ENCODE measurements at regions not wholly inside any gene's neighbourhood (a gene's known extent, or its start where the extent isn't known, plus 50 kb on each side); places are given as distances from the start of the nearest gene placed in this dataset.

GRCh38 chr9:80282766-80283165, 711.0 kb downstream of the TLE4 start:
- 37% methylated on average over 3 of the region's 3 CpGs for WGBS

GRCh38 chr9:80259079-80259478, 687.3 kb downstream of the TLE4 start:
- no peak overlapping the region for H3K4me3 ChIP-seq
- DNase-seq (ENCODE audit: extremely low spot score): no peak
- peaks cover 0 to 24% (median 9%) of the 10 kb centered on the region in 4 donors for H3K9me3 ChIP-seq
- TF ChIP-seq POLR2A (IDR thresholded peaks at IDR 0.05; ENCODE audit: low read depth) (no peak), POLR2AphosphoS5 (IDR thresholded peaks at IDR 0.05) (no peak), EP300 (IDR thresholded peaks at IDR 0.05) (no peak), CTCF (IDR thresholded peaks at IDR 0.05) (no peak)
- no peaks in the 10 kb centered on the region for H3K4me1 ChIP-seq
- no peak overlapping the region for H3K27ac ChIP-seq (replicated peaks in 1 of 4)
- no peaks in the 10 kb centered on the region for H3K36me3 ChIP-seq
- H3K27me3 ChIP-seq: no peaks in the 10 kb centered on the region
- intact Hi-C loops (cut with DNase I): no loop called here
- 56% methylated on average over 2 of the region's 2 CpGs for WGBS

More at GRCh38 chr9:80282766-80283165, 711.0 kb downstream of the TLE4 start:
- Histone ChIP-seq H3K4me1 (no peaks in the 10 kb centered on the region), H3K27me3 (no peaks in the 10 kb centered on the region), H3K27ac (replicated peaks in 1 of 4) (no peak overlapping the region), H3K36me3 (no peaks in the 10 kb centered on the region), H3K9me3 (no peaks in the 10 kb centered on the region), H3K4me3 (no peak overlapping the region)
- DNase-seq (ENCODE audit: extremely low spot score): no peak
- intact Hi-C loops (cut with DNase I): no loop called here
- TF ChIP-seq CTCF (IDR thresholded peaks at IDR 0.05) (no peak), POLR2AphosphoS5 (IDR thresholded peaks at IDR 0.05) (no peak), POLR2A (IDR thresholded peaks at IDR 0.05; ENCODE audit: low read depth) (no peak), EP300 (IDR thresholded peaks at IDR 0.05) (no peak)

- Histone ChIP-seq H3K36me3 (no peaks in the 10 kb centered on the region), H3K27ac (replicated peaks in 1 of 4) (no peak overlapping the region), H3K27me3 (no peaks in the 10 kb centered on the region), H3K9me3 (peaks cover 0 to 3% (median 0%) of the 10 kb centered on the region in 4 donors), H3K4me1 (no peaks in the 10 kb centered on the region), H3K4me3 (no peak overlapping the region)
- no peak for DNase-seq (ENCODE audit: extremely low spot score)
- 61% methylated on average over 4 of the region's 6 CpGs for WGBS
- no peak for TF ChIP-seq CTCF (IDR thresholded peaks at IDR 0.05)
- TF ChIP-seq POLR2A (IDR thresholded peaks at IDR 0.05; ENCODE audit: low read depth): no peak
- no peak for TF ChIP-seq POLR2AphosphoS5 (IDR thresholded peaks at IDR 0.05)
- no peak for TF ChIP-seq EP300 (IDR thresholded peaks at IDR 0.05)
- intact Hi-C loops (cut with DNase I): no loop called here
Observed at GRCh38 chr9:80251778-80252177, 680.0 kb downstream of the TLE4 start.

GRCh38 chr9:80242022-80242421, 670.3 kb downstream of the TLE4 start:
- H3K27ac ChIP-seq (replicated peaks in 1 of 4): no peak overlapping the region
- no peaks in the 10 kb centered on the region for H3K4me1 ChIP-seq
- TF ChIP-seq CTCF (IDR thresholded peaks at IDR 0.05): no peak
- no peak for TF ChIP-seq POLR2A (IDR thresholded peaks at IDR 0.05; ENCODE audit: low read depth)
- TF ChIP-seq EP300 (IDR thresholded peaks at IDR 0.05): no peak
- TF ChIP-seq POLR2AphosphoS5 (IDR thresholded peaks at IDR 0.05): no peak
- H3K27me3 ChIP-seq: no peaks in the 10 kb centered on the region
- intact Hi-C loops (cut with DNase I): no loop called here
- WGBS: 93% methylated on average over 2 of the region's 2 CpGs
- no peak overlapping the region for H3K4me3 ChIP-seq
- no peaks in the 10 kb centered on the region for H3K36me3 ChIP-seq
- DNase-seq (ENCODE audit: extremely low spot score): no peak
- H3K9me3 ChIP-seq: peaks cover 0 to 3% (median 0%) of the 10 kb centered on the region in 4 donors

GRCh38 chr9:80235752-80236151, 664.0 kb downstream of the TLE4 start:
- no peaks in the 10 kb centered on the region for H3K27me3 ChIP-seq
- H3K27ac ChIP-seq (replicated peaks in 1 of 4): no peak overlapping the region
- no peak overlapping the region for H3K4me3 ChIP-seq
- no peak for DNase-seq (ENCODE audit: extremely low spot score)
- H3K36me3 ChIP-seq: no peaks in the 10 kb centered on the region
- intact Hi-C loops (cut with DNase I): no loop called here
- no peaks in the 10 kb centered on the region for H3K4me1 ChIP-seq
- TF ChIP-seq EP300 (IDR thresholded peaks at IDR 0.05) (no peak), POLR2A (IDR thresholded peaks at IDR 0.05; ENCODE audit: low read depth) (no peak), POLR2AphosphoS5 (IDR thresholded peaks at IDR 0.05) (no peak), CTCF (IDR thresholded peaks at IDR 0.05) (no peak)
- WGBS: 97% methylated on average over 1 of the region's 1 CpG
- H3K9me3 ChIP-seq: no peaks in the 10 kb centered on the region
